GM21423 (cell line): ENCODE measurements at regions not wholly inside any gene's neighbourhood (a gene's known extent, or its start where the extent isn't known, plus 50 kb on each side); places are given as distances from the start of the nearest gene placed in this dataset.
A peak's percentile ranks its signal among the peaks of the same experiment; 100 is the strongest.

Source experiments
- ATAC-seq: cut with Tn5 transposase; IDR thresholded peaks from one replicate; pipeline ENCODE4 v1.9.1; 2021; ENCODE audit warnings: mild to moderate bottlenecking, moderate library complexity; ENCODE audit not compliant: unreplicated experiment

GRCh38 chr11:80827781-80828180 is 1387.0 kb upstream of the TENM4 start:
- no peak for ATAC-seq

GRCh38 chr11:80826808-80827207 is 1386.0 kb upstream of the TENM4 start:
- no peak for ATAC-seq

- ATAC-seq: no peak
Measured at GRCh38 chr11:80822308-80822707, 1381.5 kb upstream of the TENM4 start.

- no peak for ATAC-seq
Measured at GRCh38 chr11:80819271-80819670, 1378.4 kb upstream of the TENM4 start.

- peak; percentile 32 for ATAC-seq
Measured at GRCh38 chr11:80816966-80817365, 1376.1 kb upstream of the TENM4 start.

- peak; percentile 30 for ATAC-seq
Measured at GRCh38 chr11:80816454-80816847, 1375.6 kb upstream of the TENM4 start.

- ATAC-seq: peak; percentile 91
Measured at GRCh38 chr11:80815752-80816453, 1375.1 kb upstream of the TENM4 start.

- no peak for ATAC-seq
Measured at GRCh38 chr11:80814813-80815212, 1374.0 kb upstream of the TENM4 start.

GRCh38 chr11:80810695-80811094 is 1369.9 kb upstream of the TENM4 start:
- ATAC-seq: no peak

GRCh38 chr11:80798174-80798573 is 1357.3 kb upstream of the TENM4 start:
- no peak for ATAC-seq

- no peak for ATAC-seq
Measured at GRCh38 chr11:80783561-80783960, 1342.7 kb upstream of the TENM4 start.

- ATAC-seq: no peak
Measured at GRCh38 chr11:80782135-80782885, 1341.5 kb upstream of the TENM4 start.

- no peak for ATAC-seq
Measured at GRCh38 chr11:80779905-80780605, 1339.2 kb upstream of the TENM4 start.

GRCh38 chr11:80778941-80779340 is 1338.1 kb upstream of the TENM4 start:
- ATAC-seq: no peak

- no peak for ATAC-seq
Measured at GRCh38 chr11:80778432-80778831, 1337.6 kb upstream of the TENM4 start.

- ATAC-seq: no peak
Measured at GRCh38 chr11:80773919-80774318, 1333.1 kb upstream of the TENM4 start.

GRCh38 chr11:80771017-80771416 is 1330.2 kb upstream of the TENM4 start:
- no peak for ATAC-seq

GRCh38 chr11:80758787-80759186 is 1318.0 kb upstream of the TENM4 start:
- ATAC-seq: no peak

- ATAC-seq: no peak
Measured at GRCh38 chr11:80748207-80748925, 1307.5 kb upstream of the TENM4 start.

GRCh38 chr11:80746300-80746699 is 1305.5 kb upstream of the TENM4 start:
- no peak for ATAC-seq

GRCh38 chr11:80745416-80745815 is 1304.6 kb upstream of the TENM4 start:
- no peak for ATAC-seq
